22Rv1 (cell line): ENCODE measurements at regions not wholly inside any gene's neighbourhood (a gene's known extent, or its start where the extent isn't known, plus 50 kb on each side); places are given as distances from the start of the nearest gene placed in this dataset.

ENCODE experiments used
- H3K27ac ChIP-seq: fragments of 450-650 bp; 2 replicates; pipeline ENCODE4 v1.5.1; 2017
- ZFX ChIP-seq: fragments of 450-650 bp; IDR thresholded peaks from 2 replicates; pipeline ENCODE4 v1.6.1; 2017; ENCODE audit warnings: antibody characterized with exemption, borderline replicate concordance
- TF ChIP-seq, protein P1 (sequence below): fragments of 450-650 bp; IDR thresholded peaks from 2 replicates; pipeline ENCODE4 v1.5.1; 2017; ENCODE audit warnings: mild to moderate bottlenecking

DNA sequence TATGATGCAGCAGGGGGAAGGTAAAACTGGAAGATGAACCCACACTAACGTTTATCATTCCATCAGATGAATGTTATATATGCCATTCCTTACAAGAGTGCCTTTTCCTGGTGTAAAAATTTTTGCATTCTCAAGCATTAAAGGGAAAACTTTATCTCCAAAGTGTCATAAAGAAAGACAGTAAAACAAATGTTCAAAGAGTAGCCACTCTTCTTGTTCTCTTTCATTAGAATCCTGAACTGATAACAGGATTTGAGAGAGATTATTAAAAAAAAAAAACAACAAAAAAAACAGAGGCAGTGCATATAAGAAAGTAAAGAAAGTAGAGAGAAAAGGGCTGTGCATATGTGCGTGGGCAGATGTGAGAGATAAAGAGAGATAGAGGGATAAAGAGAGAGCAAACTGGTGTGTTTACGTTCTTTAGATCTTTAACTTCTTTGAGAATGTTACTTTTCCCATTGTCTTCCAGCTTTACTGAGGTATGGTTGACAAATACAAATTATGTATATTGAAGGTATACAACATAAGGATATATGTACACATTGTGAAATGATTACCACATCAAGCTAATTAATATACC lies 275.4 kb downstream of the HS3ST1 start:
- no peak for TF ChIP-seq ZFX
- TF ChIP-seq, protein P1, sequence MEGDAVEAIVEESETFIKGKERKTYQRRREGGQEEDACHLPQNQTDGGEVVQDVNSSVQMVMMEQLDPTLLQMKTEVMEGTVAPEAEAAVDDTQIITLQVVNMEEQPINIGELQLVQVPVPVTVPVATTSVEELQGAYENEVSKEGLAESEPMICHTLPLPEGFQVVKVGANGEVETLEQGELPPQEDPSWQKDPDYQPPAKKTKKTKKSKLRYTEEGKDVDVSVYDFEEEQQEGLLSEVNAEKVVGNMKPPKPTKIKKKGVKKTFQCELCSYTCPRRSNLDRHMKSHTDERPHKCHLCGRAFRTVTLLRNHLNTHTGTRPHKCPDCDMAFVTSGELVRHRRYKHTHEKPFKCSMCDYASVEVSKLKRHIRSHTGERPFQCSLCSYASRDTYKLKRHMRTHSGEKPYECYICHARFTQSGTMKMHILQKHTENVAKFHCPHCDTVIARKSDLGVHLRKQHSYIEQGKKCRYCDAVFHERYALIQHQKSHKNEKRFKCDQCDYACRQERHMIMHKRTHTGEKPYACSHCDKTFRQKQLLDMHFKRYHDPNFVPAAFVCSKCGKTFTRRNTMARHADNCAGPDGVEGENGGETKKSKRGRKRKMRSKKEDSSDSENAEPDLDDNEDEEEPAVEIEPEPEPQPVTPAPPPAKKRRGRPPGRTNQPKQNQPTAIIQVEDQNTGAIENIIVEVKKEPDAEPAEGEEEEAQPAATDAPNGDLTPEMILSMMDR = no peak
- H3K27ac ChIP-seq = no peak overlapping the region

DNA sequence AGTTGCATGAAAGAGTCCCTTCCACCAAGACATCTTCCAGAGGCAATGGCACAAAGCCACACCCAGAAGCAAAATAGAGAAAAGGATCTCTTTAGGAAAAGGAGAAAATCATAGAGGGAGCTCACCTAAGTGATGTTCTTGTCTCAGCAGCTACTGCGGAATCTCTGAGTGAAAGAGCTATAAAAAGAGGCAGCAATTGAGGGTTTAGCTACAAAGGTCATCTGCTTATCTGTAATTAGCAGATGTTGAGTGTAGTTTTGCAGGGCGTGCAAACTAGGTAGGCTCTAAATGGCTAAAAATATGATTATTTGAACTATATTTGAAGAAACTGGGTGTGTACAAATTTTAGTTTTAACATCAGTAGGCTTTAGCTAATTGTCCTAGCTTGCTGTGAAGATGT lies 276.0 kb downstream of the HS3ST1 start:
- TF ChIP-seq ZFX = no peak
- TF ChIP-seq, protein P1 = no peak
- no peak overlapping the region for H3K27ac ChIP-seq

DNA sequence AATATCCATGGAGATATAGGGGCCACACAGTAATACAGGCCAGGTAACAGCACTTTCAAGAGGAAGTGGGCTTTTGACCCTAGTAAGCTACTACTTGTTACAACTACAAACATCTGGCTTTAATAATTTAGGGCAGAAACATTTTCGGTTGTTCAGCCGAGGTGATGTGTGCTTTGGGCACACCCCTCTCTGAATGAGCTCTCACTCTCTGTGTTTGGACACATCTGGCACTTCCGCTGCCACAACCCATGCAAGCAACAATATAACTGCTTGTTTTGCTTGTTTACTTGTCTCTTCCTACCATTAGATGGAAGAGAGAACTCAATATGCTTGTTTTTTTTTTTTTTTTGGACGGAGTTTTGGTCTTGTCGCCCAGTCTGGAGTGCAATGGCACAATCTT lies 277.2 kb downstream of the HS3ST1 start:
- H3K27ac ChIP-seq = no peak overlapping the region
- TF ChIP-seq ZFX = no peak
- TF ChIP-seq, protein P1 = no peak

DNA sequence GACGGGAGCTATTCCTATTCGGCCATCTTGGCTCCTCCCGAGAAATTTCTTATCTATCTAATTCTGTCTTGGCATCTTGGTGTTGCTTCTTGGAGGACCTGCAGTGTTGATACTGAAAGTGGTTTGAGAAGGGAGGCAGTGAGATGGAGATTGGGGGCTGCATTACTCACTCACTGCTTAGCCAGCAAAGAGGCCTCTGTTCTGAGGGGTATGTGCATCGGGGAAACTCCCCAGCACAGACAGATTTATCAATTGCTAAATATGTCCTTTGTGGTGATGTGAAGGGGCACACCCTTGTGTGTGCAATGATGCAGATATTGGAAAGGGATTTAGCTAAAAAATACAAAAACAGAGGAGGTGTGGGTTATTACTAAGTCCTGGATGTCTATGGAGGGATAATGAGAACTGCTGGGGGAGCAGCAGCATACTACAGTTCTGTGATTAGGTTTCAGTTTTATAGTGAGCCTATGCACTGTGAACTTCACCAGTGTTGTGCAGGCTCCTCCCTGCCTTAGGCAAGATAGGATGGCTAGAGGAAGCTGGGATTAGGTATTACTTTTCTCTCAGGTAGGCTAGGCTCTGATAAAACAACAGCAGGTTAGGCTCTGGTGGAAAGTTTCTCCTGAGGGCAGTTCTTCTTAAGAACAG lies 279.0 kb downstream of the HS3ST1 start:
- TF ChIP-seq, protein P1 = no peak
- no peak for TF ChIP-seq ZFX
- no peak overlapping the region for H3K27ac ChIP-seq

DNA sequence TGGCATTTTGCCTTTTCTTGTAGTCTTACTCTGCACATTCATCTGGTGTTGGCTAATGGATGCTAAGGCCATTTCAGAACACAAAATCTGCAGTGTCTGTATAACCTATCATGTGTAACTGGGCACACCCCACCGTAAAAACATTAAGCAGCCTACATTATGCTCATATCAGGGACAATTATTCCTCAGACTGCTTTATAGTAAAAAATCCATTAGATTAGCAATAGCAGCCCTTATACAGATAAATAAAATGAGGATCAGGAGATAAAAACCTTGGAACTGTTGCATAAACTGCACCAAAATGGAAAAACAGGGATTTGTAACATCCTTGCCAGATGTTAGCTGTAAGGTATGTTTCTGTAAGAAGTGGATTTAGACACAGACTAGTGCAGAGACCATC lies 288.8 kb downstream of the HS3ST1 start:
- no peak overlapping the region for H3K27ac ChIP-seq
- TF ChIP-seq ZFX = no peak

DNA sequence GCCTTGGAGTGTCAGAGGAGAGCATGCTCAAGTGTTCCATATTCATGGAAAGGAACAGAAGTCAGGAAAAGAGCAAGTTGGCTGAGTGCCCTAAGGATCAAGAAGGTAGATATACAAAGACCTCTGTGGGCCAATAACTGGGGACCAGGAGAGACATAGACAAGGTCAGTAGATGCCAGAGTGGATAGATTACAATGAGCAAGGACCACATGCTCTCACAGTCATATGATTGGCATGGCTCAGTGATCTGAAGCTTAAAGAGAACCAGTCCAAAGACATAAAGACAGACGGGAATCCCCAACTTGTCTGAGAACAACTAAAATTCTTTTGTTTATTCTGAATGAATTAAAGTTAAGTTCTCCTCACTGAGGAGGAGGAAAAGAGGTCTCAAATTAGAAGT lies 289.7 kb downstream of the HS3ST1 start:
- TF ChIP-seq, protein P1 = no peak
- no peak for TF ChIP-seq ZFX
- no peak overlapping the region for H3K27ac ChIP-seq

DNA sequence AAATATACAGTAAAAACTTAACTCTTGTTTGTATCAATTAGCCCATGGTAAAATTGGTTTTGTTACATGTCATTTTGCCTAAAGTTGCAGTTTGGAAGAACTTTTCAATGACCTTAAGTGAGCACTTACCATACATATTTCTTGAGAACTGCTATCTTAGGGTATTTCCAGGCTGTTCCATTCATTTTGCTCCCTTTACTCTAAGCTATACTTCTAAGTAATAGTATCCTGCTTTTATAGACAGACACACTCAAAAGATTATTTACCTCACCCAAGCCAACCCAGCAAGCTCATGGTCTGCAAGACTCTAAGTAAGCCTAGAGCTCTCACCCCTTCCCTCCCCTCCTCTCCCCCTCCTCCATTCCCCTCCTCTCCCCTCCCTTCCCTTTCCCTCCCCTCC lies 294.0 kb downstream of the HS3ST1 start:
- no peak overlapping the region for H3K27ac ChIP-seq
- TF ChIP-seq, protein P1 = no peak
- no peak for TF ChIP-seq ZFX

DNA sequence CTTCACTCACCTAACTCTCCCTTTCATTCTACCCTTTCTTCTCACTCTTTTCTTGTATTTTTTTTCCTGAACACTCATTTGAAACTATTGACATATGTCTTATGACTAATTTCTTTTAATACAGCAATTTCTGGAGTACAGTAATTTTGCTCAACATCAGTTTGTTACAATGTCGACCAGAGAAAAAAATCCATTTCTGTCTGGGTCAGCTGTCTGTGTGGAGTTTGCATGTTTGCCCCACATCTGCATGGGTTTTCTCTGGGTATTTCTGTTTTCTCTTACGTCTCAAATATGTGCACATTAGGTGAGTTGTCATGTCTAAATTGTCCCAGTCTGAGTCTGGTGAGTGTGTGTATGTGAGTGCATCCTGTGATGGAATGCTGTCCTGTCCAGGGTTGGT lies 294.8 kb downstream of the HS3ST1 start:
- TF ChIP-seq, protein P1 = no peak
- TF ChIP-seq ZFX = no peak
- H3K27ac ChIP-seq = no peak overlapping the region
